HG03139 (cell line): ENCODE measurements at regions not wholly inside any gene's neighbourhood (a gene's known extent, or its start where the extent isn't known, plus 50 kb on each side); places are given as distances from the start of the nearest gene placed in this dataset.

Source experiments
- ATAC-seq: cut with Tn5 transposase; IDR thresholded peaks from one replicate; pipeline ENCODE4 v1.9.1; 2021; ENCODE audit not compliant: unreplicated experiment

GRCh38 chr10:131728286-131729228, 172.3 kb upstream of the PPP2R2D start:
- ATAC-seq: no peak

DNA sequence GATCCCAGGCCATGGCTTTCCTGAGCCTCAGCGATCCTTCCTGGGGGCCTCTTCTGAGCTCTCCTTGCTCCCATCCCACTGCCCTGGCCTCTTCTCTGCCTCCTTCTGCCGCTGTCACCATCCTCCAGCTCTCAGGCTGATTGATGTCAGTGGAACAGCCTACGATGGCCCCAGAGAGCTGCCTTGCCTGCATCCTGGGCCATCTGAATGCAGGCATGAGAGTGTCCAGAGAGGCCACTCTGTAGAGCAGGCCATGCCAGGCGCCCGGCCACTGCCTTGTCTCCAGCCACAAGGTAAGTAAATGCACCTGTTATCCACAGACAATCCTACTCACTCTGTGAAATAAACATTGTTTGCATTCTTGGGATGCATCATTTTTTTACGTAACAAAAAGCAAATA, 171.4 kb upstream of the PPP2R2D start:
- ATAC-seq: no peak

DNA sequence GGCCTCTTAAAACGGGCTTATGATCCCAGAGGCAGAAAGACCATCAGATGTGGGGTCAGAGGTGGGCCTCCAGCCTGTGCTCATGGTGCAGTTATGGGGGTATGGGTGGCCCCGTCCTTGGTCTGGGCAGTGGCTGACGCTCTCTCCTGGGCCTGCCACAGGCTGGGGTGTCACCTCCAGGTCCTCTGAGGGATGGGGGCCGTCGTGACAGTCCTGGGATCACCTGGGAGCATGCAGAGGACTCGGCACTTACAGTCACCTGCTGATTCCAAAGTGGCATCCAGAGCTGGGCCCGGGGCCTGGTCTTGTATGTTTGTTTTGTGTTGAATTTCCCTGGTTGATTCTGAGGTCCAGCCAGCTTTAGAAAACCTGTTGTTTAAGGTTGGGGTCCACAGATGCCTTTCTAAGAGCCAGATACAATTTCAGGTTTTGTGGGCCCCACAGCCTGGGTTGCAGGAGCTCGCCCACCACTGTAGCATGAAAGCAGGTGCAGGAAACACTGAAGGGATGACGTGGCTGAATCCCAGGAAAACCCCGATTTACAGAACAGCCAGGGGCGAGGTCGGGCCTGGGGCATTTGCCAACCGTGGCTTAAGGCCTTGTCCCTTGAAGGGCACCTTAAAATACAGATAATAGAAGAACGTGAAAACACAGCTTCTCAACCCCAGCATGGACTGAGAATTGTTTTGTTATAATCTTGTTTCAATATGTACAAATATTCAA, 170.7 kb upstream of the PPP2R2D start:
- no peak for ATAC-seq

DNA sequence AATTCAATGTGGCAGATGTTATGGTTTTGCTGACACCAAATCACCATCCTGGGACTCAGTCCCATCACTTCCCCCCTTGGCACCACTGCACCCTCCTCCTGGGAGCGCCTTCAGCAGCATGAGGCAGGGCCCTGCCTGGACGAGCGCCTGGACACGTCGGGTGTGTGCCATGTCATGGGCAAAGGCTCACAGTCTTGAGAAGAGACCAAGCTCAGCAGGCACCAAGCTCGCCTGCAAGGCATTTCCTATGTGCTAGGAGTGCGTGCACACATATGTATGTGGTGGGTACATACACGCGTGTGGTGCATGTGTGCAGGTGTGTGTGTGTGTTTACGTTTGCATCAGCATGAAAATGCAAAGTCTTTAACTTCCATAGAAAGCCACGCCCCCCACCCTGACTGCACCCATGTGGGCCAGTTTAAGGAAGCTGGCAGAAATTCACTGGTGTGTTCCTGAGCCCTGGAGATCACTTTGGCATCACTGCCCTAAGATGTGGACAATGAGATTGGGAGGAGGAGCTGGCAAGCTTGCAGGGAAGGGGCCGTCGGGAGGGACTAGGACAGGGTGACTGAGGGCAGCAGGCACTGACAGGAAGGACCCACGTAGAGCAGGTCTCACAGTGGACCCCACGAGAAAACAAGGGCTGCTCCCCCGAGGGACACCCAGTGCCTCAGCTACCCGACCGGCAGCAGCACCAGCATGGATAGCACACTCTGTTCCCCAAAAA, 169.9 kb upstream of the PPP2R2D start:
- no peak for ATAC-seq

DNA sequence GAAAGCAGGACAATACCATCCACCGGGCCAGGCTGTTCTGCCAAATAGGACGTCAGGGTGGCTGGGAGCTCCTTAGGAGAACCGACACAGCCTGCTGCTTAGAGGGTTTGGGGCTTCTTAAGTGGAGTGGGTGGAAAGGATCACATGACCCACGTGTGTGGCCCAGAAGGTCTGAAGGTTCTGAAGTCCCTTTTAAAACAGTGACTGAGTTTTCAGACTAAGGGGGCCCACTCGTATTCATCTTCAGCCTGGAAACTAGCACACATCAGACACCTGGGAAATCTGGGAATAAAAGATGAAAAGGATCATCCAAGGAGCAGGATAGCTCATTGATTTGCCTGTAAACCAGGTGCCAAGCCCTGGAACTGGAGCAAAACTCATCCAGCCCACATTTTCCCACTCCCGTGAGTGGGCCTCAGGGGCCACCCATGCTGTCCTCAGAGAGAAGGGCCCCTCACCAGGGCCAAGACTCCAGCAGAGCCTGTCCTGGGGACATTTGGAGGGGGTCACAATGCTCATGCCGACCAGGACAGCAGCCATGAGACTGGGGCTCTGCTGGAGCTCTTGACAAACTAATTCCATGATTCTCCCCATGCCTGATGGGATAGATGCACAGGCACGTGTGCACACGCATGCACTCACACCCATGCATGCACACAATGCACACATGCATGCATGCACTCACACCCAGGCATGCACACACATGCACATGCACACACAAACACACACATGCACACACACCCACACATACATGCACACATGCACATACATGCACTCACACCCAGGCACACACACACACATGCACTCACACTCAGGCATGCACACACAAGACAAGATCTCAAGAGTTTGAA, 168.8 kb upstream of the PPP2R2D start:
- no peak for ATAC-seq

- ATAC-seq: no peak
Measured at GRCh38 chr10:131732631-131733127, 168.1 kb upstream of the PPP2R2D start.

DNA sequence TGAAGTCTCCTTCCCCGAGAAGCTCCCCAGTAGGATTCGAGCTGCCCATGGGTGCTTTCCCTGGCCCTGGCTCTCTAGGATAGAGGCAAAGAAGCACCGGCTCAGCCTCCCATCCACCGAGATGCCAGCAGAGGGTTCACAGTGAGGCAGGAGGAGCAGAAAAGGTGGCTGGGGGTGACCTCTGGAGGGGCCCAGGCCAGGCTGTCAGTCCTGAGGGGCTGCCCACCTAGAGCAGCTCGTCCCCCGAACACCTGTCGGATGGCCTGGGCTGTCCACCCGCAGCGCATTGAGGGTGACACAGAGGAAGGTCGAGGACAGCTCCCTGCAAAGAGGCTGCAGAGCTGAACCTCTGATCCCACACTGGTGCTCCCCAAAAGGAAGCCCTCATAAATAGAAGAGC, 167.2 kb upstream of the PPP2R2D start:
- no peak for ATAC-seq

DNA sequence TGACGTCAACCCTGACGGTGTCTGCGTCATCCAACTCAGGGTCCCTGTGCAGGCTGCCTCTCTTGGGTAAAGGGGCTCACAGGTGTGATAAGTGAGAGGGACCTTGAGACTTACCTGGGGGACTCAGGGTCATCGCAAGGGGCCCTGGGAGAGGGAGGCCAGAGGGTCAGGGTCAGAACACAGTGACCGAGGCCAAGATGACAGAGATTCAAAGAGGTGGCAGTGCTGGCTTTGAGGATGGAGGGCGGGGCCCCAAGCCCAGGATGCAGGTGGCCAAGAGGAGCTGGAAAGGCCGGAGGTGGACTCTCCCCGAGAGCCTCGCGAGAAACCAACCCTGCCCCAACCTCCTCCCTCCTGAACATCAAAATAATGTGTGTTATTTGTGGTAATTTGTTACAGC, 165.2 kb upstream of the PPP2R2D start:
- no peak for ATAC-seq

GRCh38 chr10:131736321-131736980, 164.4 kb upstream of the PPP2R2D start:
- ATAC-seq: no peak

- no peak for ATAC-seq
Measured at GRCh38 chr10:131737543-131738395, 163.0 kb upstream of the PPP2R2D start.

GRCh38 chr10:131738396-131738735, 162.4 kb upstream of the PPP2R2D start:
- ATAC-seq: no peak

- ATAC-seq: no peak
Measured at GRCh38 chr10:131739206-131739605, 161.6 kb upstream of the PPP2R2D start.

- ATAC-seq: no peak
Measured at GRCh38 chr10:131742500-131742951, 158.3 kb upstream of the PPP2R2D start.

- ATAC-seq: peak; percentile 55
Measured at GRCh38 chr10:131743190-131744151, 157.3 kb upstream of the PPP2R2D start.

GRCh38 chr10:131744346-131744745, 156.5 kb upstream of the PPP2R2D start:
- no peak for ATAC-seq

DNA sequence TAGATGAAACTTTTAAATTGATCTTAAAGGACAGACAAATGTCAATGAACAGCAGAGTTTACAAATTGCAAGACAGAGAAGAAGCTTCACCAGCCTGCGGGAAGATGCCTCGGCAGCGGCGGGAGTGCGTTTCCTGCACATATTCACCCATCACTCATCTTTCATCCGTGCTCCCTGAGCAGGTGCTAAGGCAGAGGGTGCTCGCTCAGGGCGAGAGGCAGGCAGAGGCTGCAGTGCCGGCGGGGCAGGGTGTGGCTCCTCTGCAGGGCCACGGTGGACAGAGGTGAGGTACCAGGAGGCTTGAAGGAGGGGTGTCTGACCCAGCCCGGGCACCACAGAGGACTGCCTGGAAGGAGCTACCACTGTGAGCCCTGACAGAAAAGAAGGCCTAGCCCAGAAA, 155.2 kb upstream of the PPP2R2D start:
- no peak for ATAC-seq

DNA sequence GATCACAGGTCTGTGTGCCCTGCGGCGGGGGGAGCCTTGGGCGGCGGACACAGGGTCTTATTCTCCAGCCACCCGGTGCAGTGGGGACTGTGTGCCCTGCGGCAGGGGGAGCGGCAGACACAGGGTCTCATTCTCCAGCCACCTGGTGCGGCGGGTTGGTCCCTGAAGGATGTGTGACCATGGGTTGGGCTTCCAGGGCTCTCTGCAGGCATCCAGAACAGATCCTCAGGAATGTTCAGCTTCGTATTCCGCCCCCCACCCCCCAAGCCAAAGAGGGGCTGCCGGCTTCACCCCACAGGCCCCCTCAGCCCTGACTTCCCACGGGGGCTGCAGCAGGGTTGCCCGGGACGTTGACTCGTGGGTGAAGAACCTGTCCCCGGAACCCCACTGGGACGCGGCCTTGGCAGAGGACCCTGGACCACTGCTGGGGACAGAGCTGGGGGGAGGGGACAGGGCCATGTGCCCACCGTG, 154.5 kb upstream of the PPP2R2D start:
- ATAC-seq: no peak

DNA sequence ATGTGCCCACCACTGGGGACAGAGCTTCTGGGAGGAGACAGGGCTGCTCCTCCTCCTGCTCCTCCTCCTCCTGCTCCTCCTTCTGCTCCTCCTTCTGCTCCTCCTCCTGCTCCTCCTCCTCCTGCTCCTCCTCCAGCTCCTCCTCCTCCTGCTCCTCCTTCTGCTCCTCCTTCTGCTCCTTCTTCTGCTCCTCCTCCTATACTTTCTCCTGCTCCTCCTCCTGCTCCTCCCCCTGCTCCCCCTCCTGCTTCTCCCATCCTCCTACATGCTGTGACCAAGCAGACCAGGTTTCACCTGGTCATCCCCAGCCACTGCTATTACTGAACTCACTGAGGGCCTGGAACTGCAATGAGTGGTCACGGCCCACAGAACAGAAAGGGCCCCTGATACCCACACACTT, 154.0 kb upstream of the PPP2R2D start:
- ATAC-seq: no peak
